HEK293 (cell line): ENCODE measurements at regions not wholly inside any gene's neighbourhood (a gene's known extent, or its start where the extent isn't known, plus 50 kb on each side); places are given as distances from the start of the nearest gene placed in this dataset.

Experiments
- CTCF ChIA-PET: fragments of 350-600 bp; formaldehyde crosslinking; extraction: SDS; loops from one replicate; lab custom pipeline; 2021; ENCODE audit warnings: antibody characterized with exemption; lab: Yijun Ruan, JAX
- POLR2A ChIA-PET: fragments of 300-600 bp; formaldehyde crosslinking; extraction: SDS; loops from one replicate; lab custom pipeline; 2020; ENCODE audit warnings: antibody characterized with exemption, inconsistent platforms; lab: Yijun Ruan, JAX
- H3K27ac ChIP-seq: fragments of 200-500 bp; sonication (Bioruptor generic); 2 replicates; pipeline ENCODE4 v1.5.1; 2014; ENCODE audit warnings: low read depth, low read length, control low read depth, inconsistent platforms; ENCODE audit errors: extremely low read depth
- H3K36me3 ChIP-seq, 2 experiments: fragments of 200-500 bp in 1 of 2; sonication (Bioruptor generic) in 1 of 2; 1 replicate in 1 of 2; 2 replicates in 1 of 2; pipeline ENCODE4 v1.5.1; 2014 to 2017; ENCODE audit warnings: inconsistent platforms in 2 of 2, low read length in 2 of 2; ENCODE audit not compliant: control insufficient read depth in 2 of 2, insufficient read depth in 1 of 2
- H3K4me1 ChIP-seq: fragments of 200-500 bp; sonication (Bioruptor generic); 2 replicates; pipeline ENCODE4 v1.5.1; 2014; ENCODE audit warnings: mild to moderate bottlenecking, low read length, inconsistent platforms; ENCODE audit not compliant: control insufficient read depth, insufficient read depth
- H3K4me3 ChIP-seq: 2 replicates; pipeline ENCODE4 v1.5.1; 2011; ENCODE audit warnings: low read depth, mild to moderate bottlenecking, control low read depth, low read length, moderate library complexity
- H3K9me3 ChIP-seq: fragments of 200-500 bp; sonication (Bioruptor generic); 2 replicates; pipeline ENCODE4 v1.5.1; 2014; ENCODE audit warnings: low read depth, low read length, inconsistent platforms; ENCODE audit not compliant: control insufficient read depth, insufficient read depth
- ATF2 ChIP-seq: fragments of 450-650 bp; formaldehyde crosslinking; IDR thresholded peaks from 2 replicates; pipeline ENCODE4 v1.5.1; 2016; ENCODE audit warnings: missing biosample characterization, missing genetic modification characterization, low read depth
- BCL11B ChIP-seq: fragments of 450-650 bp; formaldehyde crosslinking; IDR thresholded peaks from 2 replicates; pipeline ENCODE4 v1.5.1; 2016; ENCODE audit warnings: low read depth, missing biosample characterization, missing genetic modification characterization
- BCL6B ChIP-seq: fragments of 450-650 bp; formaldehyde crosslinking; IDR thresholded peaks from 2 replicates; pipeline ENCODE4 v1.5.1; 2017; ENCODE audit warnings: missing biosample characterization, missing genetic modification characterization
- HOXA7 ChIP-seq: sonication (generic); formaldehyde crosslinking; IDR thresholded peaks from 2 replicates; pipeline ENCODE4 v1.8.1; 2022; ENCODE audit warnings: missing genetic modification reagents, borderline replicate concordance
- HOXC10 ChIP-seq: sonication (generic); formaldehyde crosslinking; IDR thresholded peaks from 2 replicates; pipeline ENCODE4 v1.8.1; 2023; ENCODE audit warnings: mild to moderate bottlenecking, missing genetic modification reagents
- MZF1 ChIP-seq: fragments of 450-650 bp; formaldehyde crosslinking; IDR thresholded peaks from 2 replicates; pipeline ENCODE4 v1.5.1; 2017; ENCODE audit warnings: missing biosample characterization, missing genetic modification characterization, borderline replicate concordance
- PRDM4 ChIP-seq: fragments of 450-650 bp; formaldehyde crosslinking; IDR thresholded peaks from 2 replicates; pipeline ENCODE4 v1.5.1; 2017; ENCODE audit warnings: missing biosample characterization, missing genetic modification characterization
- ZBTB17 ChIP-seq: fragments of 450-650 bp; formaldehyde crosslinking; IDR thresholded peaks from 2 replicates; pipeline ENCODE4 v1.5.1; 2016; ENCODE audit warnings: missing biosample characterization, missing genetic modification characterization
- ZBTB6 ChIP-seq: fragments of 450-650 bp; formaldehyde crosslinking; IDR thresholded peaks from 2 replicates; pipeline ENCODE4 v1.5.1; 2017; ENCODE audit warnings: missing biosample characterization, missing genetic modification characterization
- ZEB2 ChIP-seq: fragments of 450-650 bp; formaldehyde crosslinking; IDR thresholded peaks from 2 replicates; pipeline ENCODE4 v1.5.1; 2016; ENCODE audit warnings: missing biosample characterization, missing genetic modification characterization
- ZFP69B ChIP-seq: fragments of 450-650 bp; formaldehyde crosslinking; IDR thresholded peaks from 2 replicates; pipeline ENCODE4 v1.5.1; 2016; ENCODE audit warnings: missing biosample characterization, missing genetic modification characterization
- ZNF175 ChIP-seq: fragments of 450-650 bp; formaldehyde crosslinking; IDR thresholded peaks from 2 replicates; pipeline ENCODE4 v1.5.1; 2016; ENCODE audit warnings: missing biosample characterization, missing genetic modification characterization
- ZNF248 ChIP-seq: fragments of 450-650 bp; formaldehyde crosslinking; IDR thresholded peaks from 2 replicates; pipeline ENCODE4 v1.5.1; 2017; ENCODE audit warnings: missing biosample characterization, missing genetic modification characterization
- ZNF433 ChIP-seq: fragments of 450-650 bp; formaldehyde crosslinking; IDR thresholded peaks from 2 replicates; pipeline ENCODE4 v1.5.1; 2016; ENCODE audit warnings: missing biosample characterization, missing genetic modification characterization, low read depth
- ZNF48 ChIP-seq: fragments of 450-650 bp; formaldehyde crosslinking; IDR thresholded peaks from 2 replicates; pipeline ENCODE4 v1.5.1; 2016; ENCODE audit warnings: missing biosample characterization, missing genetic modification characterization
- ZNF501 ChIP-seq: fragments of 450-650 bp; formaldehyde crosslinking; IDR thresholded peaks from 2 replicates; pipeline ENCODE4 v1.5.1; 2016; ENCODE audit warnings: missing biosample characterization, missing genetic modification characterization
- ZNF513 ChIP-seq: fragments of 450-650 bp; IDR thresholded peaks from 2 replicates; pipeline ENCODE4 v1.5.1; 2018; ENCODE audit warnings: missing biosample characterization, missing genetic modification characterization
- ZNF580 ChIP-seq: fragments of 450-650 bp; formaldehyde crosslinking; IDR thresholded peaks from 2 replicates; pipeline ENCODE4 v1.5.1; 2016; ENCODE audit warnings: missing biosample characterization, missing genetic modification characterization
- ZNF645 ChIP-seq: fragments of 450-650 bp; formaldehyde crosslinking; IDR thresholded peaks from 2 replicates; pipeline ENCODE4; 2016; ENCODE audit warnings: missing biosample characterization, missing genetic modification characterization
- ZNF677 ChIP-seq: fragments of 450-650 bp; IDR thresholded peaks from 2 replicates; pipeline ENCODE4 v1.5.0; 2018; ENCODE audit warnings: missing biosample characterization, mild to moderate bottlenecking, missing genetic modification characterization, moderate library complexity
- ZNF704 ChIP-seq: fragments of 450-650 bp; formaldehyde crosslinking; IDR thresholded peaks from 2 replicates; pipeline ENCODE4 v1.5.1; 2016; ENCODE audit warnings: missing biosample characterization, missing genetic modification characterization
- ZNF747 ChIP-seq: fragments of 450-650 bp; formaldehyde crosslinking; IDR thresholded peaks from 2 replicates; pipeline ENCODE4 v1.5.1; 2016; ENCODE audit warnings: missing biosample characterization, missing genetic modification characterization

- Histone ChIP-seq H3K36me3 (no peaks in the 10 kb centered on the region), H3K4me3 (no peak overlapping the region), H3K4me1 (peaks cover 7% of the 10 kb centered on the region), H3K9me3 (no peaks in the 10 kb centered on the region; the same call in 1 of the 2 replicates), H3K27ac (no peak overlapping the region)
- TF ChIP-seq HOXC10 (CRISPR knock-in tag) (no peak), ZNF645 (tag by site-specific recombination) (no peak), ZNF501 (no peak), ZNF704 (tag by site-specific recombination) (no peak), ZFP69B (tag by site-specific recombination) (no peak), ZNF175 (tag by site-specific recombination) (no peak), ZNF677 (tag by site-specific recombination) (no peak), ZNF513 (tag by site-specific recombination) (no peak), MZF1 (tag by site-specific recombination) (no peak), ZNF48 (no peak), ZBTB17 (tag by site-specific recombination) (no peak)
- CTCF ChIA-PET: interaction anchor here (0.6 to 5.0 kb wide), 20 partner anchors 9 to 677 kb away, joined by 3 to 33 read pairs (median 4); no protein-coding TSS in a partner anchor
- POLR2A ChIA-PET: no interaction called here
These were observed 204.8 kb upstream of the IGF1R start for GRCh38 chr15:98443526-98443925.

- H3K9me3 ChIP-seq: no peaks in the 10 kb centered on the region; the same call in 1 of the 2 replicates
- H3K4me1 ChIP-seq: peaks cover 7% of the 10 kb centered on the region
- TF ChIP-seq BCL11B (no peak), ZNF433 (tag by site-specific recombination) (no peak), ZBTB6 (tag by site-specific recombination) (no peak), ZNF248 (tag by site-specific recombination) (no peak), ZNF747 (tag by site-specific recombination) (no peak)
- TF ChIP-seq, all 188 proteins: peak for 0
- no peaks in the 10 kb centered on the region for H3K36me3 ChIP-seq
- H3K4me3 ChIP-seq: no peak overlapping the region
- H3K27ac ChIP-seq: no peak overlapping the region
- ChIA-PET CTCF (interaction anchor here (0.6 to 5.0 kb wide), 13 partner anchors 9 to 677 kb away, joined by 3 to 33 read pairs (median 4); no protein-coding TSS in a partner anchor), POLR2A (no interaction called here)
These were observed 204.2 kb upstream of the IGF1R start for GRCh38 chr15:98444138-98444537.

- CTCF ChIA-PET: interaction anchor here (0.6 to 1.4 kb wide), 4 partner anchors 9 to 660 kb away, joined by 3 to 5 read pairs (median 4); partner anchors contain the start of gene SYNM
These were observed 203.0 kb upstream of the IGF1R start for GRCh38 chr15:98445315-98445714.

More at GRCh38 chr15:98445315-98445714, 203.0 kb upstream of the IGF1R start:
- Histone ChIP-seq H3K27ac (no peak overlapping the region), H3K4me3 (no peak overlapping the region), H3K36me3 (no peaks in the 10 kb centered on the region), H3K4me1 (peaks cover 7% of the 10 kb centered on the region), H3K9me3 (no peaks in the 10 kb centered on the region; the same call in 1 of the 2 replicates)
- POLR2A ChIA-PET: no interaction called here
- TF ChIP-seq ATF2 (tag by site-specific recombination) (0 out of 2 replicates have a peak, but pooled peaks have one; percentile 11), ZEB2 (no peak), PRDM4 (tag by site-specific recombination) (no peak), ZNF580 (tag by site-specific recombination) (no peak), HOXA7 (no peak), BCL6B (tag by site-specific recombination) (no peak)
- TF ChIP-seq, all 188 proteins: peak for 1
